ENCODE measurements at regions not wholly inside any gene's neighbourhood (a gene's known extent, or its start where the extent isn't known, plus 50 kb on each side); places are given as distances from the start of the nearest gene placed in this dataset.
A peak's percentile ranks its signal among the peaks of the same experiment; 100 is the strongest.

- no peaks in the 10 kb centered on the region for H3K4me1 ChIP-seq (ENCODE audit: control insufficient read depth in 2 of 3, insufficient read depth in 2 of 3, low read depth in 1 of 3, low read length in 3 of 3)
- H3K27ac ChIP-seq (ENCODE audit: low read depth in 2 of 2, low read length in 2 of 2), result no peak overlapping the region
- DNase-seq (no peak), FAIRE-seq (no peak)
- no peaks in the 10 kb centered on the region for H3K27me3 ChIP-seq (ENCODE audit: control insufficient read depth, insufficient read depth, low read length)
- intact Hi-C loops (cut with DNase I), result loop anchor here (10.0 kb wide), 1 partner anchor 382 kb away; no protein-coding TSS in a partner anchor
- no peak for TF ChIP-seq CTCF (IDR thresholded peaks at IDR 0.05; ENCODE audit: borderline replicate concordance, extremely low read depth, insufficient read depth)
- no peak overlapping the region for H3K9ac ChIP-seq (ENCODE audit: low read length in 3 of 3)
- no peaks in the 10 kb centered on the region for H3K36me3 ChIP-seq (ENCODE audit: control insufficient read depth in 2 of 3, insufficient read depth in 3 of 3, low read length in 3 of 3)
- no peak overlapping the region for H3K4me3 ChIP-seq (ENCODE audit: low read length in 3 of 3)
- H3K9me3 ChIP-seq (ENCODE audit: control insufficient read depth in 2 of 3, insufficient read depth in 1 of 3, low read length in 3 of 3), result no peaks in the 10 kb centered on the region
Measured at GRCh38 chr12:93002293-93003054, 73.4 kb upstream of the EEA1 start.

- Histone ChIP-seq H3K27me3 (ENCODE audit: control insufficient read depth, insufficient read depth, low read length) (no peaks in the 10 kb centered on the region), H3K4me1 (ENCODE audit: control insufficient read depth in 2 of 3, insufficient read depth in 2 of 3, low read depth in 1 of 3, low read length in 3 of 3) (no peaks in the 10 kb centered on the region), H3K9ac (ENCODE audit: low read length in 3 of 3) (no peak overlapping the region), H3K27ac (ENCODE audit: low read depth in 2 of 2, low read length in 2 of 2) (no peak overlapping the region), H3K4me3 (ENCODE audit: low read length in 3 of 3) (peak overlapping the region in 1 of 3 donors; percentile 7), H3K9me3 (ENCODE audit: control insufficient read depth in 2 of 3, insufficient read depth in 1 of 3, low read length in 3 of 3) (no peaks in the 10 kb centered on the region), H3K36me3 (ENCODE audit: control insufficient read depth in 2 of 3, insufficient read depth in 3 of 3, low read length in 3 of 3) (no peaks in the 10 kb centered on the region)
- DNase-seq (peak in 4 of 5 donors; percentile 64 to 88 (median 73)), FAIRE-seq (no peak)
- intact Hi-C loops (cut with DNase I), result loop anchor here (10.0 kb wide), 1 partner anchor 381 kb away; no protein-coding TSS in a partner anchor
- no peak for TF ChIP-seq CTCF (IDR thresholded peaks at IDR 0.05; ENCODE audit: borderline replicate concordance, extremely low read depth, insufficient read depth)
Measured at GRCh38 chr12:93003531-93004239, 74.6 kb upstream of the EEA1 start.

- no peak for TF ChIP-seq CTCF (IDR thresholded peaks at IDR 0.05; ENCODE audit: borderline replicate concordance, extremely low read depth, insufficient read depth)
- H3K9me3 ChIP-seq (ENCODE audit: control insufficient read depth in 2 of 3, insufficient read depth in 1 of 3, low read length in 3 of 3), result no peaks in the 10 kb centered on the region
- FAIRE-seq (no peak), DNase-seq (no peak)
- no peaks in the 10 kb centered on the region for H3K27me3 ChIP-seq (ENCODE audit: control insufficient read depth, insufficient read depth, low read length)
- intact Hi-C loops (cut with DNase I), result loop anchor here (10.0 kb wide), 1 partner anchor 379 kb away; no protein-coding TSS in a partner anchor
- H3K27ac ChIP-seq (ENCODE audit: low read depth in 2 of 2, low read length in 2 of 2), result no peak overlapping the region
- H3K4me1 ChIP-seq (ENCODE audit: control insufficient read depth in 2 of 3, insufficient read depth in 2 of 3, low read depth in 1 of 3, low read length in 3 of 3), result no peaks in the 10 kb centered on the region
- no peaks in the 10 kb centered on the region for H3K36me3 ChIP-seq (ENCODE audit: control insufficient read depth in 2 of 3, insufficient read depth in 3 of 3, low read length in 3 of 3)
- no peak overlapping the region for H3K4me3 ChIP-seq (ENCODE audit: low read length in 3 of 3)
- H3K9ac ChIP-seq (ENCODE audit: low read length in 3 of 3), result no peak overlapping the region
Measured at GRCh38 chr12:93005928-93006392, 76.9 kb upstream of the EEA1 start.

All from kidney (tissue), 13 donors.